HEK293 (cell line): ENCODE measurements at regions not wholly inside any gene's neighbourhood (a gene's known extent, or its start where the extent isn't known, plus 50 kb on each side); places are given as distances from the start of the nearest gene placed in this dataset.

Source experiments
- CTCF ChIA-PET: fragments of 350-600 bp; formaldehyde crosslinking; extraction: SDS; loops from one replicate; lab custom pipeline; 2021; ENCODE audit warnings: antibody characterized with exemption; lab: Yijun Ruan, JAX
- POLR2A ChIA-PET: fragments of 300-600 bp; formaldehyde crosslinking; extraction: SDS; loops from one replicate; lab custom pipeline; 2020; ENCODE audit warnings: antibody characterized with exemption, inconsistent platforms; lab: Yijun Ruan, JAX
- H3K27ac ChIP-seq: fragments of 200-500 bp; sonication (Bioruptor generic); 2 replicates; pipeline ENCODE4 v1.5.1; 2014; ENCODE audit warnings: low read depth, low read length, control low read depth, inconsistent platforms; ENCODE audit errors: extremely low read depth
- H3K36me3 ChIP-seq, 2 experiments: fragments of 200-500 bp in 1 of 2; sonication (Bioruptor generic) in 1 of 2; 1 replicate in 1 of 2; 2 replicates in 1 of 2; pipeline ENCODE4 v1.5.1; 2014 to 2017; ENCODE audit warnings: inconsistent platforms in 2 of 2, low read length in 2 of 2; ENCODE audit not compliant: control insufficient read depth in 2 of 2, insufficient read depth in 1 of 2
- H3K4me1 ChIP-seq: fragments of 200-500 bp; sonication (Bioruptor generic); 2 replicates; pipeline ENCODE4 v1.5.1; 2014; ENCODE audit warnings: mild to moderate bottlenecking, low read length, inconsistent platforms; ENCODE audit not compliant: control insufficient read depth, insufficient read depth
- H3K4me3 ChIP-seq: 2 replicates; pipeline ENCODE4 v1.5.1; 2011; ENCODE audit warnings: low read depth, mild to moderate bottlenecking, control low read depth, low read length, moderate library complexity
- H3K9me3 ChIP-seq: fragments of 200-500 bp; sonication (Bioruptor generic); 2 replicates; pipeline ENCODE4 v1.5.1; 2014; ENCODE audit warnings: low read depth, low read length, inconsistent platforms; ENCODE audit not compliant: control insufficient read depth, insufficient read depth
- EGR2 ChIP-seq: fragments of 450-650 bp; formaldehyde crosslinking; IDR thresholded peaks from 2 replicates; pipeline ENCODE4 v1.5.1; 2016; ENCODE audit warnings: low read depth, missing biosample characterization, missing genetic modification characterization
- KLF1 ChIP-seq: fragments of 450-650 bp; formaldehyde crosslinking; IDR thresholded peaks from 2 replicates; pipeline ENCODE4 v1.5.1; 2016; ENCODE audit warnings: missing biosample characterization, missing genetic modification characterization
- KLF10 ChIP-seq: fragments of 450-650 bp; IDR thresholded peaks from 2 replicates; pipeline ENCODE4 v1.5.1; 2018; ENCODE audit warnings: missing biosample characterization, mild to moderate bottlenecking, missing genetic modification characterization
- WT1 ChIP-seq: fragments of 450-650 bp; formaldehyde crosslinking; IDR thresholded peaks from 2 replicates; pipeline ENCODE4 v1.5.1; 2016; ENCODE audit warnings: missing biosample characterization, missing genetic modification characterization
- YY2 ChIP-seq: fragments of 450-650 bp; formaldehyde crosslinking; IDR thresholded peaks from 2 replicates; pipeline ENCODE4 v1.5.1; 2016; ENCODE audit warnings: missing biosample characterization, missing genetic modification characterization
- ZNF133 ChIP-seq: fragments of 450-650 bp; formaldehyde crosslinking; IDR thresholded peaks from 2 replicates; pipeline ENCODE4 v1.5.1; 2016; ENCODE audit warnings: missing biosample characterization, missing genetic modification characterization
- ZNF138 ChIP-seq: fragments of 450-650 bp; formaldehyde crosslinking; IDR thresholded peaks from 2 replicates; pipeline ENCODE4 v1.5.1; 2016; ENCODE audit warnings: missing biosample characterization, missing genetic modification characterization, borderline replicate concordance
- ZNF184 ChIP-seq: fragments of 450-650 bp; IDR thresholded peaks from 2 replicates; pipeline ENCODE4 v1.5.1; 2018; ENCODE audit warnings: missing biosample characterization, mild to moderate bottlenecking, missing genetic modification characterization
- ZNF266 ChIP-seq: fragments of 450-650 bp; formaldehyde crosslinking; IDR thresholded peaks from 2 replicates; pipeline ENCODE4 v1.5.1; 2016; ENCODE audit warnings: missing biosample characterization, missing genetic modification characterization, low read depth
- ZNF274 ChIP-seq, 2 experiments: fragments of 200-500 bp in 1 of 2; fragments of 450-650 bp in 1 of 2; sonication (Bioruptor generic) in 1 of 2; formaldehyde crosslinking in 1 of 2; IDR thresholded peaks; 2 replicates each; pipeline versions ENCODE4 v1.5.1 to v1.6.1; 2014 to 2016; ENCODE audit warnings: borderline replicate concordance in 1 of 2, inconsistent platforms in 1 of 2, low read length in 1 of 2, missing biosample characterization in 1 of 2, missing genetic modification characterization in 1 of 2
- ZNF311 ChIP-seq: fragments of 450-650 bp; formaldehyde crosslinking; IDR thresholded peaks from 2 replicates; pipeline ENCODE4 v1.5.1; 2017; ENCODE audit warnings: missing biosample characterization, missing genetic modification characterization, borderline replicate concordance
- ZNF354C ChIP-seq: fragments of 450-650 bp; formaldehyde crosslinking; IDR thresholded peaks from 2 replicates; pipeline ENCODE4 v1.5.1; 2016; ENCODE audit warnings: missing biosample characterization, missing genetic modification characterization, low read depth, borderline replicate concordance
- ZNF423 ChIP-seq: fragments of 450-650 bp; formaldehyde crosslinking; IDR thresholded peaks from 2 replicates; pipeline ENCODE4 v1.5.1; 2016; ENCODE audit warnings: missing biosample characterization, missing genetic modification characterization
- ZNF48 ChIP-seq: fragments of 450-650 bp; formaldehyde crosslinking; IDR thresholded peaks from 2 replicates; pipeline ENCODE4 v1.5.1; 2016; ENCODE audit warnings: missing biosample characterization, missing genetic modification characterization
- ZNF600 ChIP-seq: fragments of 450-650 bp; formaldehyde crosslinking; IDR thresholded peaks from 2 replicates; pipeline ENCODE4 v1.5.1; 2016; ENCODE audit warnings: missing biosample characterization, missing genetic modification characterization
- ZNF777 ChIP-seq: fragments of 450-650 bp; formaldehyde crosslinking; IDR thresholded peaks from 2 replicates; pipeline ENCODE4 v1.5.1; 2017; ENCODE audit warnings: missing biosample characterization, missing genetic modification characterization, borderline replicate concordance
- ZNF785 ChIP-seq: fragments of 450-650 bp; formaldehyde crosslinking; IDR thresholded peaks from 2 replicates; pipeline ENCODE4 v1.5.1; 2016; ENCODE audit warnings: missing biosample characterization, missing genetic modification characterization
- ZSCAN16 ChIP-seq: fragments of 450-650 bp; formaldehyde crosslinking; IDR thresholded peaks from 2 replicates; pipeline ENCODE4 v1.5.1; 2016; ENCODE audit warnings: missing biosample characterization, missing genetic modification characterization
- TF ChIP-seq, protein P1 (sequence below): fragments of 450-650 bp; IDR thresholded peaks from 2 replicates; pipeline ENCODE4 v1.5.1; 2018; ENCODE audit warnings: missing biosample characterization, mild to moderate bottlenecking, missing genetic modification characterization
- TF ChIP-seq, protein P2 (sequence below): fragments of 450-650 bp; formaldehyde crosslinking; IDR thresholded peaks from 2 replicates; pipeline ENCODE4 v1.5.1; 2016; ENCODE audit warnings: missing biosample characterization, missing genetic modification characterization
- TF ChIP-seq, protein P3 (sequence below): fragments of 450-650 bp; formaldehyde crosslinking; IDR thresholded peaks from 2 replicates; pipeline ENCODE4; 2016; ENCODE audit warnings: missing biosample characterization, missing genetic modification characterization
- TF ChIP-seq, protein P4 (sequence below): fragments of 450-650 bp; formaldehyde crosslinking; IDR thresholded peaks from 2 replicates; pipeline ENCODE4 v1.5.1; 2016; ENCODE audit warnings: missing biosample characterization, missing genetic modification characterization
- TF ChIP-seq, protein P5 (sequence below): fragments of 450-650 bp; formaldehyde crosslinking; optimal IDR thresholded peaks from 2 replicates; pipeline ENCODE3; 2016; ENCODE audit warnings: missing biosample characterization, mild to moderate bottlenecking, missing genetic modification characterization

DNA sequence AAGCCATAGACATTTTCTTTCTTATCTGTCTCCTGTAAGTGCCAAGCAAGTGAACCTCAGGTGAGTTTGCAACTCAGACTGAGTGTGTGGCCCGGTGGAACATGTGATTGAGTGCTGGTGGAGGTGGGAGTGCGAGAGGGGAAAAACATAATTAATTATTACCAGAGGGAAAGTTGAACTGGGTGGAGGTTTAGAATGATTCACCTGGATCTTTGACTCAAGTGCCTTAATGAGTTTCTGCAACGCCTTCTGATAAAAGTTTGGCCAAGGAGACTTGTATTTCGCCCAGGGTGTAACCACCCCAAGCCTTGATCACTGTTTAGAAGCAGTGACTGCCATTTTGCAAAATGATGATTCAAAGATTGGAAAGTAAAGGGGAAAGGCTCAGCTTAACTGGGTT is 513.9 kb downstream of the GATA3 start:
- no peaks in the 10 kb centered on the region for H3K4me1 ChIP-seq
- H3K36me3 ChIP-seq, result no peaks in the 10 kb centered on the region
- no peak overlapping the region for H3K4me3 ChIP-seq
- ChIA-PET POLR2A (no interaction called here), CTCF (no interaction called here)
- H3K9me3 ChIP-seq, result no peaks in the 10 kb centered on the region
- H3K27ac ChIP-seq, result no peak overlapping the region
- TF ChIP-seq ZNF600 (tag by site-specific recombination), result no peak
- no peak for TF ChIP-seq ZNF311 (tag by site-specific recombination)
- no peak for TF ChIP-seq ZNF423
- TF ChIP-seq, protein P1, sequence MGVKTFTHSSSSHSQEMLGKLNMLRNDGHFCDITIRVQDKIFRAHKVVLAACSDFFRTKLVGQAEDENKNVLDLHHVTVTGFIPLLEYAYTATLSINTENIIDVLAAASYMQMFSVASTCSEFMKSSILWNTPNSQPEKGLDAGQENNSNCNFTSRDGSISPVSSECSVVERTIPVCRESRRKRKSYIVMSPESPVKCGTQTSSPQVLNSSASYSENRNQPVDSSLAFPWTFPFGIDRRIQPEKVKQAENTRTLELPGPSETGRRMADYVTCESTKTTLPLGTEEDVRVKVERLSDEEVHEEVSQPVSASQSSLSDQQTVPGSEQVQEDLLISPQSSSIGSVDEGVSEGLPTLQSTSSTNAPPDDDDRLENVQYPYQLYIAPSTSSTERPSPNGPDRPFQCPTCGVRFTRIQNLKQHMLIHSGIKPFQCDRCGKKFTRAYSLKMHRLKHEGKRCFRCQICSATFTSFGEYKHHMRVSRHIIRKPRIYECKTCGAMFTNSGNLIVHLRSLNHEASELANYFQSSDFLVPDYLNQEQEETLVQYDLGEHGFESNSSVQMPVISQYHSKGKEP (tag by site-specific recombination), result no peak
- TF ChIP-seq ZNF133, result no peak
- no peak for TF ChIP-seq ZNF184 (tag by site-specific recombination)
- TF ChIP-seq, protein P2, sequence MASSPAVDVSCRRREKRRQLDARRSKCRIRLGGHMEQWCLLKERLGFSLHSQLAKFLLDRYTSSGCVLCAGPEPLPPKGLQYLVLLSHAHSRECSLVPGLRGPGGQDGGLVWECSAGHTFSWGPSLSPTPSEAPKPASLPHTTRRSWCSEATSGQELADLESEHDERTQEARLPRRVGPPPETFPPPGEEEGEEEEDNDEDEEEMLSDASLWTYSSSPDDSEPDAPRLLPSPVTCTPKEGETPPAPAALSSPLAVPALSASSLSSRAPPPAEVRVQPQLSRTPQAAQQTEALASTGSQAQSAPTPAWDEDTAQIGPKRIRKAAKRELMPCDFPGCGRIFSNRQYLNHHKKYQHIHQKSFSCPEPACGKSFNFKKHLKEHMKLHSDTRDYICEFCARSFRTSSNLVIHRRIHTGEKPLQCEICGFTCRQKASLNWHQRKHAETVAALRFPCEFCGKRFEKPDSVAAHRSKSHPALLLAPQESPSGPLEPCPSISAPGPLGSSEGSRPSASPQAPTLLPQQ (tag by site-specific recombination), result no peak
- no peak for TF ChIP-seq KLF1 (tag by site-specific recombination)
- TF ChIP-seq ZSCAN16 (tag by site-specific recombination), result no peak
- no peak for TF ChIP-seq WT1 (tag by site-specific recombination)
- TF ChIP-seq, protein P3, sequence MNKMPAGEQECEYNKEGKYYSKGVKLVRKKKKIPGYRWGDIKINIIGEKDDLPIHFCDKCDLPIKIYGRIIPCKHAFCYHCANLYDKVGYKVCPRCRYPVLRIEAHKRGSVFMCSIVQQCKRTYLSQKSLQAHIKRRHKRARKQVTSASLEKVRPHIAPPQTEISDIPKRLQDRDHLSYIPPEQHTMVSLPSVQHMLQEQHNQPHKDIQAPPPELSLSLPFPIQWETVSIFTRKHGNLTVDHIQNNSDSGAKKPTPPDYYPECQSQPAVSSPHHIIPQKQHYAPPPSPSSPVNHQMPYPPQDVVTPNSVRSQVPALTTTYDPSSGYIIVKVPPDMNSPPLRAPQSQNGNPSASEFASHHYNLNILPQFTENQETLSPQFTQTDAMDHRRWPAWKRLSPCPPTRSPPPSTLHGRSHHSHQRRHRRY (tag by site-specific recombination), result no peak
- TF ChIP-seq, protein P4, sequence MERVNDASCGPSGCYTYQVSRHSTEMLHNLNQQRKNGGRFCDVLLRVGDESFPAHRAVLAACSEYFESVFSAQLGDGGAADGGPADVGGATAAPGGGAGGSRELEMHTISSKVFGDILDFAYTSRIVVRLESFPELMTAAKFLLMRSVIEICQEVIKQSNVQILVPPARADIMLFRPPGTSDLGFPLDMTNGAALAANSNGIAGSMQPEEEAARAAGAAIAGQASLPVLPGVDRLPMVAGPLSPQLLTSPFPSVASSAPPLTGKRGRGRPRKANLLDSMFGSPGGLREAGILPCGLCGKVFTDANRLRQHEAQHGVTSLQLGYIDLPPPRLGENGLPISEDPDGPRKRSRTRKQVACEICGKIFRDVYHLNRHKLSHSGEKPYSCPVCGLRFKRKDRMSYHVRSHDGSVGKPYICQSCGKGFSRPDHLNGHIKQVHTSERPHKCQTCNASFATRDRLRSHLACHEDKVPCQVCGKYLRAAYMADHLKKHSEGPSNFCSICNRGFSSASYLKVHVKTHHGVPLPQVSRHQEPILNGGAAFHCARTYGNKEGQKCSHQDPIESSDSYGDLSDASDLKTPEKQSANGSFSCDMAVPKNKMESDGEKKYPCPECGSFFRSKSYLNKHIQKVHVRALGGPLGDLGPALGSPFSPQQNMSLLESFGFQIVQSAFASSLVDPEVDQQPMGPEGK (tag by site-specific recombination), result no peak

DNA sequence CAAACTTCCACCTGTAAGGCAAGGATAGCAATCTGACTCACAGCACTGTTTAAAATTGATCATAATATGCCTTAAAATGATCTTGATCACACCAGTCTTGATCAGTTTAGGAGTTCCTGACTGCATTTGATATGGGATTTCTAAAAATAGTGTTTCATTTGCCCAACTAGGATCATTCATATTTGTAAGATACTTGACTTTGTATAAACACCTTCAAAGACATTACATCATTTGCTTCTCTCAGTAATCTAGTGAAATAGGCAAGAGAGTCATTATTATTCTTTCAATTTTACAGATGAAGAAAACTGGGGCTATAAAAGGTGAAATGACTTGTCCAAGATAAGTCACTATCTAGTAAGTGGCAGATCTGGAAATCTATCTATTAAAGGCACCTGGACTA is 521.1 kb downstream of the GATA3 start:
- H3K27ac ChIP-seq, result no peak overlapping the region
- POLR2A ChIA-PET, result interaction anchor here (0.6 kb wide), 1 partner anchor 32 kb away, joined by 3 read pairs; no protein-coding TSS in a partner anchor

More for the DNA sequence above, 521.1 kb downstream of the GATA3 start:
- H3K36me3 ChIP-seq, result no peaks in the 10 kb centered on the region
- H3K4me1 ChIP-seq, result no peaks in the 10 kb centered on the region
- TF ChIP-seq ZNF274 (IDR thresholded peaks at IDR 0.05; ENCODE audit: low read length) (no peak), ZNF274 (tag by site-specific recombination; IDR thresholded peaks at IDR 0.05; ENCODE audit: borderline replicate concordance) (no peak), WT1 (tag by site-specific recombination) (no peak), ZNF266 (tag by site-specific recombination) (no peak), ZNF777 (tag by site-specific recombination) (no peak), ZNF138 (tag by site-specific recombination) (no peak), YY2 (no peak), KLF10 (tag by site-specific recombination) (no peak), ZNF785 (no peak), ZNF354C (tag by site-specific recombination) (no peak), ZNF48 (tag by site-specific recombination) (no peak), EGR2 (no peak)
- TF ChIP-seq, protein P5, sequence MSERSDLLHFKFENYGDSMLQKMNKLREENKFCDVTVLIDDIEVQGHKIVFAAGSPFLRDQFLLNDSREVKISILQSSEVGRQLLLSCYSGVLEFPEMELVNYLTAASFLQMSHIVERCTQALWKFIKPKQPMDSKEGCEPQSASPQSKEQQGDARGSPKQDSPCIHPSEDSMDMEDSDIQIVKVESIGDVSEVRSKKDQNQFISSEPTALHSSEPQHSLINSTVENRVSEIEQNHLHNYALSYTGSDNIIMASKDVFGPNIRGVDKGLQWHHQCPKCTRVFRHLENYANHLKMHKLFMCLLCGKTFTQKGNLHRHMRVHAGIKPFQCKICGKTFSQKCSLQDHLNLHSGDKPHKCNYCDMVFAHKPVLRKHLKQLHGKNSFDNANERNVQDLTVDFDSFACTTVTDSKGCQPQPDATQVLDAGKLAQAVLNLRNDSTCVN (tag by site-specific recombination), result no peak
- no peaks in the 10 kb centered on the region for H3K9me3 ChIP-seq
- CTCF ChIA-PET, result interaction anchor here (0.6 kb wide), 1 partner anchor 10 kb away, joined by 3 read pairs; no protein-coding TSS in a partner anchor
- no peak overlapping the region for H3K4me3 ChIP-seq
